Tibial artery (tissue), 4 donors: ENCODE measurements at regions not wholly inside any gene's neighbourhood (a gene's known extent, or its start where the extent isn't known, plus 50 kb on each side); places are given as distances from the start of the nearest gene placed in this dataset.

Experiments used
- DNase-seq, 2 donors: peaks; one replicate each; pipeline ENCODE4 v3.0.0-alpha.2; 2019
- H3K27ac ChIP-seq, 2 donors: fragments of 200-600 bp; sonication (generic) in 1 of 2; 1 replicate in 1 of 2; 2 replicates in 1 of 2; pipeline ENCODE4 v1.5.1; 2018 to 2019; ENCODE audit warnings: mild to moderate bottlenecking in 1 of 2
- H3K27me3 ChIP-seq, 2 donors: fragments of 200-600 bp; sonication (generic) in 1 of 2; one replicate each; pipeline versions ENCODE4 v1.5.1 to v1.6.0; 2016 to 2019
- H3K36me3 ChIP-seq, 3 donors: fragments of 200-600 bp; sonication (generic) in 2 of 3; one replicate each; pipeline ENCODE4 v1.5.1; 2016 to 2019; ENCODE audit warnings: mild to moderate bottlenecking in 2 of 3
- H3K4me1 ChIP-seq, 4 donors: fragments of 200-600 bp; sonication (generic) in 2 of 4; 1 replicate in 3 of 4; 2 replicates in 1 of 4; pipeline ENCODE4 v1.5.1; 2016 to 2019
- H3K4me3 ChIP-seq, 2 donors: fragments of 200-600 bp; sonication (generic) in 1 of 2; 1 replicate in 1 of 2; 2 replicates in 1 of 2; pipeline ENCODE4 v1.5.1; 2018 to 2019; ENCODE audit warnings: mild to moderate bottlenecking in 2 of 2
- H3K9me3 ChIP-seq, 3 donors: fragments of 200-600 bp; sonication (generic) in 1 of 3; one replicate each; pipeline ENCODE4 v1.5.1; 2016 to 2019
- intact Hi-C: fragments of 100-400 bp; cut with DNase I; formaldehyde crosslinking; loops from one replicate; pipeline ENCODE4 v1.15.0; 2023; ENCODE audit warnings: low total_unique reads
- TF ChIP-seq, protein P1 (sequence below), 2 experiments: fragments of 200-600 bp in 1 of 2; fragments of 450-650 bp in 1 of 2; IDR thresholded peaks; one replicate each; pipeline ENCODE4 v1.5.1; 2017 to 2019; ENCODE audit warnings: antibody characterized with exemption in 2 of 2, mild to moderate bottlenecking in 1 of 2, moderate library complexity in 1 of 2

DNA sequence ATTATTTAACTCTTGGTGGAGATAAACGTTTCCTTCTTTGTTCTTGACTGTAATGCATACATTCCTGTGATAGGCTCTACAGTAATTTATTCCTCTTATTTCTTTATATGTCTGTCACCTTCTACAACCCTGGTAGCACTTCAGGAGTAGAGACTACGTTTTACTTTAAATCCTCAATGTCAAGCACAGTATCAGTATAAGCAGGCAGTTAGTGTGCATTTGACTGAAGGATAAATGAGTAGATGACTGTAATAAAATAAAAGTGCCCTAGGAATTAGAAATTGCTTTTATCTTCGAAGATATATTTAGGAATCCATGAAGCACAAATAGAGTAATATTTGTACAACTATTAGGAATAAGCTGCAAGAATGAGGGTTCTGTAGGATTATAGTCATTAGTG is 599.6 kb upstream of the PRMT6 start:
- Histone ChIP-seq H3K27ac (no peak overlapping the region), H3K4me1 (no peaks in the 10 kb centered on the region), H3K9me3 (no peaks in the 10 kb centered on the region), H3K4me3 (no peak overlapping the region), H3K27me3 (no peaks in the 10 kb centered on the region), H3K36me3 (no peaks in the 10 kb centered on the region)
- intact Hi-C loops, result no loop called here
- TF ChIP-seq, protein P1, sequence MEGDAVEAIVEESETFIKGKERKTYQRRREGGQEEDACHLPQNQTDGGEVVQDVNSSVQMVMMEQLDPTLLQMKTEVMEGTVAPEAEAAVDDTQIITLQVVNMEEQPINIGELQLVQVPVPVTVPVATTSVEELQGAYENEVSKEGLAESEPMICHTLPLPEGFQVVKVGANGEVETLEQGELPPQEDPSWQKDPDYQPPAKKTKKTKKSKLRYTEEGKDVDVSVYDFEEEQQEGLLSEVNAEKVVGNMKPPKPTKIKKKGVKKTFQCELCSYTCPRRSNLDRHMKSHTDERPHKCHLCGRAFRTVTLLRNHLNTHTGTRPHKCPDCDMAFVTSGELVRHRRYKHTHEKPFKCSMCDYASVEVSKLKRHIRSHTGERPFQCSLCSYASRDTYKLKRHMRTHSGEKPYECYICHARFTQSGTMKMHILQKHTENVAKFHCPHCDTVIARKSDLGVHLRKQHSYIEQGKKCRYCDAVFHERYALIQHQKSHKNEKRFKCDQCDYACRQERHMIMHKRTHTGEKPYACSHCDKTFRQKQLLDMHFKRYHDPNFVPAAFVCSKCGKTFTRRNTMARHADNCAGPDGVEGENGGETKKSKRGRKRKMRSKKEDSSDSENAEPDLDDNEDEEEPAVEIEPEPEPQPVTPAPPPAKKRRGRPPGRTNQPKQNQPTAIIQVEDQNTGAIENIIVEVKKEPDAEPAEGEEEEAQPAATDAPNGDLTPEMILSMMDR (IDR thresholded peaks at IDR 0.05), result no peak
- DNase-seq, result no peak

DNA sequence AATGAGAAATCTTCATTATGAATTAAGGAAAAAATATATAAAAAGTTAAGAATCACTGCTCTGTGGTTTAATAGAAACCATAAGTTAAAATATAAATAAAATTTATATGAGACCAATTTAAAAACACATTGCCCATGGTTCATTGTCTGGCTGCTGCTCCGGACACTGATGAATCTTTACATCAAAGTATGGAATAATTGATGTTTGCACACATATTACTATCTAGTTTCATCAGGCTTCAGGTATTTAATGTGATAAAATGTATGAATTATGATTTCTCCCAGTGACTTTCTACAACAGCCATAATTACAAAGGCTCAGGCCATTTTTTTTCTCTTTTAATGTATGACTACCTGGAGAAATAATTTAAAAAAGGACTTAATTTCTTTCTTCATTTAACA is 599.1 kb upstream of the PRMT6 start:
- no peak overlapping the region for H3K4me3 ChIP-seq
- H3K27ac ChIP-seq, result no peak overlapping the region
- no peaks in the 10 kb centered on the region for H3K36me3 ChIP-seq
- DNase-seq, result no peak
- no peaks in the 10 kb centered on the region for H3K27me3 ChIP-seq
- intact Hi-C loops, result no loop called here
- no peaks in the 10 kb centered on the region for H3K9me3 ChIP-seq
- TF ChIP-seq, protein P1 (IDR thresholded peaks at IDR 0.05), result no peak
- no peaks in the 10 kb centered on the region for H3K4me1 ChIP-seq

DNA sequence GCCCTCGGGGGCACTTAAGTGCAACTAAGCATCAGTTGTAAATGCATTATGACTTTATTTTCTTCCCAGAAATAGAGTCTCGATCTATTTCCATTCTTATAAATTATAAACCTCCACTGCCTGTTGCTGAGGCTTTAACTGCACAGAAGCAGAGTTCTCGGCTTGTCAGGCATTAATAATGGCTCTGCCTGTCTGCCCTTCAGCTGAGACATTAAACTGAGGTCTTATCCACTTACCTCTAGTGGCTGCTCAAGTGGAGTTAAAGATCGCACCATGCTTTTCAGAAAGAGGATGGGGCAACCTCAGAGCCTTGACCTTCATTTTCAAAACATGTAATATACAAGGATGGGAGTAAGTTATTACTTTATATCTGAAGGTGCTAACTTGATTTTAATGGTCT is 597.6 kb upstream of the PRMT6 start:
- Histone ChIP-seq H3K9me3 (no peaks in the 10 kb centered on the region), H3K4me1 (no peaks in the 10 kb centered on the region), H3K36me3 (no peaks in the 10 kb centered on the region), H3K4me3 (no peak overlapping the region), H3K27me3 (no peaks in the 10 kb centered on the region), H3K27ac (no peak overlapping the region)
- intact Hi-C loops, result no loop called here
- TF ChIP-seq, protein P1 (IDR thresholded peaks at IDR 0.05), result no peak
- no peak for DNase-seq

DNA sequence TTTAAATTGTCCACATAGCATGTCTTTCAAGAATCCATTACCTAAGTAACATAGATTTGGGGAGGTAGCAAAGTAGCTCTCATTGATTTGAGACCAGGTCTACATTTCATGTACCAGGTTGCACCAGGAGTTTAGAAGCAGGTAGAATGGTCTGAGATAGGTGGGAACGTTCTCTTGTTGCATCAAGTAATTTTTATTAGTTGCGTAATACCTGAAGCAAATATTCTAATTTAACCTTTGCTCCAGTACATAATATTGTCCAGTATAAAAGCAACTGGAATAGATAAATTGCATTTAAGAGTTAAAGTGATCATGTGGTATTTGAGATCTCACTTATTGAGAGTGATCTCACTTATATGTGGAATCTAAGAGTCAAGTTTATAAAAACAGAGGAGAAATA is 597.1 kb upstream of the PRMT6 start:
- no peaks in the 10 kb centered on the region for H3K27me3 ChIP-seq
- intact Hi-C loops, result no loop called here
- TF ChIP-seq, protein P1 (IDR thresholded peaks at IDR 0.05), result no peak
- no peak for DNase-seq
- no peaks in the 10 kb centered on the region for H3K9me3 ChIP-seq
- H3K27ac ChIP-seq, result no peak overlapping the region
- H3K36me3 ChIP-seq, result no peaks in the 10 kb centered on the region
- H3K4me1 ChIP-seq, result no peaks in the 10 kb centered on the region
- no peak overlapping the region for H3K4me3 ChIP-seq

DNA sequence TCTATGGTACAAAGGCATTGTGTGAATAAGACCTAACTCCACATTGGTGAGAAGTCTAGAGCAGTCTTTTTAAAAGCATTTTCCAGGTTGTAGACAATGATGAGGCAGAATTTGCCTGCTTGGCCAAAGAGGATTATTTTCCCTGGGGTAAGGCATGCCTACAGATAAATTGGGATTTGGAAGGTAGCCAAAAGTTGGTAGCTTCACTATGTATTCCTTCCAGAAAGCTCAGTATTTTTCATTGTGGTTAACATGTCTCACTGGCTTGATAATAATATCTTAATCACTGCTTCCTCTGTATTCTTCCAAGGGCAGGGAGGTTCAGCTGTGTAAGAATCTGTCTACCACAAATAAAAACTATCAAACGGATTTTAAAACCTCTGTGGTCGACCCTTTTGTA is 590.8 kb upstream of the PRMT6 start:
- H3K9me3 ChIP-seq, result peaks cover 0 to 6% (median 0%) of the 10 kb centered on the region in 3 donors
- intact Hi-C loops, result no loop called here
- H3K27ac ChIP-seq, result no peak overlapping the region
- H3K27me3 ChIP-seq, result no peaks in the 10 kb centered on the region
- TF ChIP-seq, protein P1 (IDR thresholded peaks at IDR 0.05), result no peak
- no peaks in the 10 kb centered on the region for H3K36me3 ChIP-seq
- DNase-seq, result no peak
- no peak overlapping the region for H3K4me3 ChIP-seq
- no peaks in the 10 kb centered on the region for H3K4me1 ChIP-seq

DNA sequence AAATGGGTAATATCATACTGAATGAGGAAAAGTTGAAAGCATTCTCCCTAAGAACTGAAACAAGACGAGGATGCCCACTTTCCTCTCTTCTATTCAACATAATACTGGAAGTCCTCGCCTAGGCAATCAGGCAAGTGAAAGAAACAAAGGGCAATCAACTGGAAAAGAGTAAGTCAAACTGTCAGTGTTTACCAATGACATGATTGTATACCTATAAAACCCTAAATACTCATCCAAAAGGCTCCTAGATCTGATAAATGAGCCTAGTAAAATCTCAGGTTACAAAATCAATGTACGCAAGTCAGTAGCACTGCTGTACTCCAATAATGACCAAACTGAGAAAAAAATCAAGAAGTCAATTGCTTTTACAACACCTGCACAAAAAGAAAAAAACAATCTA is 575.8 kb upstream of the PRMT6 start:
- no peak overlapping the region for H3K4me3 ChIP-seq

More for the DNA sequence above, 575.8 kb upstream of the PRMT6 start:
- peaks cover 0 to 15% (median 0%) of the 10 kb centered on the region in 3 donors for H3K9me3 ChIP-seq
- DNase-seq, result no peak
- no peaks in the 10 kb centered on the region for H3K36me3 ChIP-seq
- intact Hi-C loops, result no loop called here
- TF ChIP-seq, protein P1 (IDR thresholded peaks at IDR 0.05), result no peak
- no peak overlapping the region for H3K27ac ChIP-seq
- no peaks in the 10 kb centered on the region for H3K4me1 ChIP-seq
- no peaks in the 10 kb centered on the region for H3K27me3 ChIP-seq
